ENCODE measurements at regions not wholly inside any gene's neighbourhood (a gene's known extent, or its start where the extent isn't known, plus 50 kb on each side); places are given as distances from the start of the nearest gene placed in this dataset.
"Not testable (repeated sequence)": the region's sequence is repeated elsewhere in the genome, so short reads cannot be mapped to it uniquely, and the experiment has no call there.

- DNase-seq (ENCODE audit: low spot score) (no peak), FAIRE-seq (no peak)
Observed at GRCh38 chr5:43833961-43834360, 231.0 kb downstream of the NNT start.

DNA sequence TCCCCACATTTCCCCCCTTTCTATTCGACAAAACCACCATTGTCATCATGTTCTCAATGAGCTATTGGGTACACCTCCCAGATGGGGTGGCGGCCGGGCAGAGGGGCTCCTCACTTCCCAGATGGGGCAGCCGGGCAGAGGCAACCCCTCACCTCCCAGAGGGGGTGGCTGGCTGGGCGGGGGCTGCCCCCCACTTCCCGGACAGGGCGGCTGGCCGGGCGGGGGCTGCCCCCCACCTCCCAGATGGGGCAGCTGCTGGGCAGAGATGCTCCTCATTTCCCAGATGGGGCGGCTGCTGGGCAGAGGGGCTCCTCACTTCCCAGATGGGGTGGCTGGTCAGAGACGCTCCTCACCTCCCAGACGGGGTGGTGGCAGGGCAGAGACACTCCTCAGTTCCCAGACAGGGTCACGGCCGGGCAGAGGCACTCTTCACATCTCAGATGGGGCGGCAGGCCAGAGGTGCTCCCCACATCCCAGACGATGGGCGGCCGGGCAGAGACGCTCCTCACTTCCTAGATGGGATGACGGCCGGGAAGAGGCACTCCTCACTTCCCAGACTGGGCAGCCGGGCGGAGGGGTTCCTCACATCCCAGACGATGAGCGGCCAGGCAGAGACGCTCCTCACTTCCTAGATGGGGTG, 221.5 kb downstream of the NNT start:
- not testable (repeated sequence) for FAIRE-seq; DNase-seq (ENCODE audit: low spot score)

GRCh38 chr5:43818394-43818793, 215.4 kb downstream of the NNT start:
- not testable (repeated sequence) for FAIRE-seq; DNase-seq (ENCODE audit: low spot score)

DNA sequence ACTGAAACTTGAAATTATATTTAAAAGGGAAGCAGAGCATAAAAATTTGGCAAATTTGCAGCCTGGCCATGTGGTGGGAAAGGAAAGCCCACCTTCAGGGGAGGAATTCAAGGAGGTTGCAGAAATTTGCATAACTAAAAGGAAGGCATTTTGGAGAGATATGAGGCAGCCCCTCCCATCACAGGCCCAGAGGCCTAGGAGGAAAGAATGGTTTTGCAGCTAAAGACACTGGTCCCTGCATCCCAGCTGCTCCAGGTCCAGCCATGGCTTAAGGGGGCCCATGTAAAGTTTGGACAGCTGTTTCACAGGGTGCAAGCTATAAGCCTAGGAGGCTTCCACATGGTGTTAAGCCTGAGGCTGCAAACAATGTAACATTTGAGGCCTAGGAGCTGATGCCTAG, 212.5 kb downstream of the NNT start:
- no peak for FAIRE-seq

DNA sequence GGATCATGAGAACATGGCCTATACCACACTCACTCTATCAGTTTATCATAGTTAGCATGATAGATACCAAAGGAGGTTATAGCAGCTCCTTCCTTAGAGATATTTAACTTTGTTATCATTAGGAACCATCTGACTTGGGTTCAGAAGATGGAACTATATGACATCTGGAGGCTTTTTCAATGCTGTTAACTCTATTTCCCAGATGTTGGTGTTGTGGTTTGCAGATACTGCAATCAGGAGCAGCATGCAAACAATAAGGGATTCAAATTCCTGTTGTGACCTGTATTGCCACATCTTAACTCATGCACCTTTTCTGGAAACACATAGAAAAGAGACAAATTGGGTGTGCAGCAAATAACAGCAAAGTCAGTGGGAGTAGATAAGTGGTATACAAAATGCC, 201.7 kb downstream of the NNT start:
- DNase-seq (ENCODE audit: low spot score) (no peak), FAIRE-seq (no peak)

More for the DNA sequence above, 212.5 kb downstream of the NNT start:
- DNase-seq (ENCODE audit: low spot score): no peak

DNA sequence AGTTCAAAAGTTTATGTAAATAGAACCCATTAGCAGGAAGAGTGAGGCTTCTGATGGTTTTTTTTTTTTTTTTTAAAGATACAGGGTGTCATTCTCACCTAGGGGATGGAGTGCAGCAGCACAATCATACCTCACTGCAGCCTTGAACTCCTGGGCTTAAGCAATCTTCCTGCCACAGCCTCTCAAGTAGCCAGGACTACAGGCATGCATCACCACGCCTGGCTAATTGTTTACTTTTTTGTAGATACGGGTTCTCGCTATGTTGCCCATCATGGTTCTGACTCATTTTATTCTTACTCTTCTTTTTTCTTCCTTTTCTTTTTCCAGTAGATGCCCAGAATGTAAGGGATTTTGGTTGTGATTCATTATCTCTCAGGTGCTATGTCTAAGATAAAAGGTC, 201.1 kb downstream of the NNT start:
- DNase-seq (ENCODE audit: low spot score): no peak
- no peak for FAIRE-seq

GRCh38 chr5:43802651-43803050, 199.7 kb downstream of the NNT start:
- DNase-seq (ENCODE audit: low spot score): no peak
- no peak for FAIRE-seq

- FAIRE-seq: no peak
- peak; percentile 16 for DNase-seq (ENCODE audit: low spot score)
Observed at GRCh38 chr5:43802119-43802518, 199.1 kb downstream of the NNT start.

- DNase-seq (ENCODE audit: low spot score): no peak
Observed at GRCh38 chr5:43798740-43799139, 195.8 kb downstream of the NNT start.

GRCh38 chr5:43791880-43792279, 188.9 kb downstream of the NNT start:
- not testable (repeated sequence) for FAIRE-seq; DNase-seq (ENCODE audit: low spot score)

More at GRCh38 chr5:43798740-43799139, 195.8 kb downstream of the NNT start:
- no peak for FAIRE-seq

- no peak for FAIRE-seq
- DNase-seq (ENCODE audit: low spot score): no peak
Observed at GRCh38 chr5:43785198-43785597, 182.2 kb downstream of the NNT start.

DNA sequence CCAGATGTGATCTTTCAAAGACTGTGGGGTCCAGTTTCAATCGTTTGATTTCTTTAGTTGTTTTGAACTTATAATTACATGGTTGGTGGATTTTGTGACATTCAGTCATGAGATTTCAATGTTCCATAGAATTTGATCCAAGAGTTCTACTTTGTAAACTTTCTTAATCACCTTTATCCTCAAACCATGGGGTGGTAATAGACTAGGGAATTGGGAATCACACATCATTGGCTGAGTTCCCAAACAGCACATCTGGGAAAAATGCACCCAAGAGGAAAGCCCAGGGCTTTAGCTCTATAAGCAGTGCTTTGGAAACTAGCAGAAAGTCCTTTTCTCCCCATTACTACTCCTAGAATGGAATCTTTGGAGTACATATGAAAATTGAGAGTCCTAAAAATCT, 177.6 kb downstream of the NNT start:
- FAIRE-seq: no peak
- no peak for DNase-seq (ENCODE audit: low spot score)

DNA sequence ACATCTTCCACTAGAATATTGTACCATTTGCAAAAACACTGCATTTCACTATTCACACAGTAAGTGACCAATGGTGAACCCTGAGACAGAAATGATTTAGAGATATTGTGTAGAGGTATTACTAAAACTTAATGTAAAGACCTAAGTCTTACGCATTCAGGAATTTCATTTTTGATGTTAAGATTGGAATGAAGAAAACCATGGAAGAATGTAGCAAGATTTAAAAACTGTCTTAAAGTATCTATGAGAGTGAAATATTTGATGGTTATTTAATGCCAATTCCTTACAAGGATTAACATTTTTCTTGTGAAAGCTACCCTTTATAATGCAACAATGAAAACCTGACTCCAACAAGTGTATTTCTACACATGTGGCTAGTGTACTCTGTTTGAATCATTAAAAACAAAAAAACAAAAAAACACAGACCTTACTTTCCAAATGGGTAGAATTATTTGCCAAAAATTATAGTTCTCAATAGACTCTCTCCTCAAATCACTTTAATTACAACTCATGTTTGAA, 172.0 kb downstream of the NNT start:
- DNase-seq (ENCODE audit: low spot score): no peak
- FAIRE-seq: no peak

DNA sequence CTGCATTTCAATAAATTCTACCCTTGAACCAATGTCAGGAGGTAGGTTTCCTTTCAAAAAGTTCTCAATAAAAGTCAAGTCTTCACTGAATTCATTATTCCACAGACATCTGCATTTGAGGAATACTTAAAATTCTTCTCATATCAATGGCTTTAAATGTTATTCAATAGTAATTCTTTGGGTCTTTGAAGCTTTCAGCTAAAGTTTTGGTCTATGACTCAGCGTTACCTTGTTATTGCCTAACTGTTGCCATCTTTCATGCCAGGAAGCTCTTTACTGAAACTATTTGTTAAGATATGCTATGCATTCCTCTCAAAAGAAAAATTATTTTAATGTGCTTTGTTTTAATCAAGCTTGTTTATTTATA, 170.5 kb downstream of the NNT start:
- FAIRE-seq: no peak
- peak; percentile 48 for DNase-seq (ENCODE audit: low spot score)

GRCh38 chr5:43772764-43773477, 169.9 kb downstream of the NNT start:
- peak; percentile 32 for DNase-seq (ENCODE audit: low spot score)
- no peak for FAIRE-seq

DNA sequence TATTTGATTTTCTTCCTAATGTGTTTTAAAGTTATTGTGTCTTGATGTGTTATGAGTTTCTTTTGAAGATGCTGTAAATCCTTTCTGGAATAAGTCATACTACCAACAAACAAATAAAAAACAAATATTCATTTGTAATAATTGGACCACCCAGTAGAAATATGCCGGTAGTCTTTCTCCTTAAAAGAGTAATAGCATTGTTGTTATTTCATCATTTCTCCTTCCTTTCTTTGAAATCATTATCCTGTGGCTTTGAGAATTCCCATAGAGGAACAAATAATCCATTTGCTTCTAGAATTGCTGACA, 169.4 kb downstream of the NNT start:
- FAIRE-seq (no peak), DNase-seq (ENCODE audit: low spot score) (no peak)

DNA sequence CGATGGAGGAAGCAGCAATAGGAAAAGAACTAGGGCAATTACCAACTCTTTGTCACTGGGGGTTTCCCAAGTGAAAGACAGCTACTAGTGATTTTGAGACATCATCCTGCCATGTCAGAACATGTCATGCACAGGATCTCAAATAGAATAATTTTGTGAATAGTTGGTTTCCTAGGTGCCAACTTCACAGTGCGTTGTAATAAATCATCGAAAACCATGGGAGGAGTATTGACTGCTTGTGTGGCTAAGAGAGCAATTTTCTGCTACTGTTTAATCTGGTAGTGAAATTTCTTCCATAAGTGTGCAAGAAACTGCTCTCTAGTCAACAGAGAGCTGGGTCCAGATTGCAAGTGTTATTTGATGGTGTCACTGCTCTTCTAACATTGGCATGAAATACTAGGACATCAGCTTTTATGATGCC, 168.6 kb downstream of the NNT start:
- FAIRE-seq: peak; percentile 59

DNA sequence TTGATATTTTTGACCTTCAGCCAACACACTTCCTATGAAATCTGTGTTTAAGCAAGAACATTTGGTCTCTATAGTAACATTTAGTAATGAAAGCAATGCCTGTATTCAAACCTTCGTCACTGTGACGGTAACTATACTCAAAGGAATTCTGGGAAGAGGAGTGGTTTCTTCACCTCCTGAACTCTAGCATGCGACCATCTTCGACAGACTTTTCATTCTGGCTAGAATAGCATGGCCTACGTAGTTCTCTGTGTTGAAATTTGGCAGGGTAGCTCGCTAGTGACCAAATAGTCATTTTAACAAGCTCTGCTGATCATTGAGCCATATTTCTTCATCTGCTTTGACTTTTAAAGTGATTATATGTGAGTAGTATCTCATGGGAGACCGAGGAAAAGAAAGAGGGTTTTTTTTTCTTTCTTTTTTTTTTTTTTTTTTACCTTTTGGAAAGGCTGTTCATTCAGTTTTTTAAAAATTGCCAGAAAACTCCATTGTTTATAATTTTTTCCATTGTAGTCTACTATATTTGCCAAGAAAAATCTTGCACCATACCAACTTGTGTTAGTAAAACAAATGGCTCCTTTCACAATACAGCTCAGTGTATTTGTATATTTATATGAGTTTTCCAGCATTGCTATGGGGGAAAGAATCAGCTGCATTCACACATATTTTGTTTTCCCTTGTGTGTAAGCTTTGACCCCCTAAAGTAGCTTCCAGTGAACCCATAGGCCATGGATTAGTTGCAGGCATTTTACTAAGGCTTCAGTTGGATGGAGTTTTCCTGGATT, 166.8 kb downstream of the NNT start:
- FAIRE-seq (no peak), DNase-seq (ENCODE audit: low spot score) (no peak)

More for the DNA sequence above, 168.6 kb downstream of the NNT start:
- no peak for DNase-seq (ENCODE audit: low spot score)
